ENCODE measurements at regions not wholly inside any gene's neighbourhood (a gene's known extent, or its start where the extent isn't known, plus 50 kb on each side); places are given as distances from the start of the nearest gene placed in this dataset.

GRCh38 chr5:61896811-61897210 lies 409.2 kb upstream of the KIF2A start:
- no peak overlapping the region for H2BK120ac ChIP-seq (replicated peaks; ENCODE audit: low read depth, low read length)
- H3K18ac ChIP-seq (ENCODE audit: extremely low read depth, low read length), result no peak overlapping the region

More at GRCh38 chr5:61896811-61897210, 409.2 kb upstream of the KIF2A start:
- H3K56ac ChIP-seq (replicated peaks; ENCODE audit: insufficient read length, low read depth, low read length), result no peak overlapping the region
- CTCF ChIA-PET (ENCODE audit: partially characterized antibody), result no interaction called here
- H4K5ac ChIP-seq (ENCODE audit: insufficient read length, low read depth, low read length), result no peak overlapping the region
- no peaks in the 10 kb centered on the region for H4K20me1 ChIP-seq (replicated peaks in 1 of 2; ENCODE audit: control insufficient read depth in 1 of 2, insufficient read depth in 2 of 2, low read length in 2 of 2)
- H3K79me1 ChIP-seq (ENCODE audit: low read depth, low read length), result no peaks in the 10 kb centered on the region
- H3K9me3 ChIP-seq (ENCODE audit: insufficient read depth in 2 of 2, low read depth in 1 of 2, low read length in 1 of 2), result 0 out of 4 replicates have a peak, but pooled peaks cover 0 to 5% of the 10 kb centered on the region in 2 experiments
- no peak overlapping the region for H4K91ac ChIP-seq (replicated peaks; ENCODE audit: insufficient read length, low read length)
- no peaks in the 10 kb centered on the region for H3K36me3 ChIP-seq (ENCODE audit: control insufficient read depth in 2 of 4, insufficient read depth in 4 of 4, low read length in 3 of 4)
- no peak overlapping the region for H3K4ac ChIP-seq (replicated peaks; ENCODE audit: insufficient read length, low read depth, low read length)
- no peak overlapping the region for H2BK15ac ChIP-seq (ENCODE audit: low read length)
- H3K4me3 ChIP-seq (ENCODE audit: extremely low read depth in 1 of 4, insufficient read depth in 2 of 4, low read depth in 3 of 4, low read length in 4 of 4), result no peak overlapping the region
- no peak overlapping the region for H2AFZ ChIP-seq (ENCODE audit: low read length)
- H2AK5ac ChIP-seq (ENCODE audit: low read depth, low read length), result no peak overlapping the region
- TF ChIP-seq, protein P1, sequence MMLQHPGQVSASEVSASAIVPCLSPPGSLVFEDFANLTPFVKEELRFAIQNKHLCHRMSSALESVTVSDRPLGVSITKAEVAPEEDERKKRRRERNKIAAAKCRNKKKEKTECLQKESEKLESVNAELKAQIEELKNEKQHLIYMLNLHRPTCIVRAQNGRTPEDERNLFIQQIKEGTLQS (IDR thresholded peaks at IDR 0.05; ENCODE audit: insufficient read depth, low read depth, low read length), result no peak
- TF ChIP-seq MAFK (IDR thresholded peaks at IDR 0.05; ENCODE audit: low read depth, low read length), result no peak
- TF ChIP-seq, protein P2, sequence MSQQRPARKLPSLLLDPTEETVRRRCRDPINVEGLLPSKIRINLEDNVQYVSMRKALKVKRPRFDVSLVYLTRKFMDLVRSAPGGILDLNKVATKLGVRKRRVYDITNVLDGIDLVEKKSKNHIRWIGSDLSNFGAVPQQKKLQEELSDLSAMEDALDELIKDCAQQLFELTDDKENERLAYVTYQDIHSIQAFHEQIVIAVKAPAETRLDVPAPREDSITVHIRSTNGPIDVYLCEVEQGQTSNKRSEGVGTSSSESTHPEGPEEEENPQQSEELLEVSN (IDR thresholded peaks at IDR 0.05), result no peak
- TF ChIP-seq RBBP5 (IDR thresholded peaks at IDR 0.05; ENCODE audit: borderline replicate concordance, low read depth, low read length), result no peak
- no peak for TF ChIP-seq TEAD4 (IDR thresholded peaks at IDR 0.05; ENCODE audit: low read depth, low read length)
- no peak for TF ChIP-seq CREB1 (IDR thresholded peaks at IDR 0.05)
- no peak for TF ChIP-seq RAD21 (IDR thresholded peaks at IDR 0.05 in 1 of 2, conservative IDR thresholded peaks at IDR 0.05 in 1 of 2; ENCODE audit: low read depth in 2 of 2, low read length in 2 of 2)
- TF ChIP-seq RFX5 (IDR thresholded peaks at IDR 0.05; ENCODE audit: borderline replicate concordance, low read depth, low read length), result no peak
- no peak for TF ChIP-seq JUN (IDR thresholded peaks at IDR 0.05; ENCODE audit: low read depth, low read length)
- no peak for TF ChIP-seq SP4 (IDR thresholded peaks at IDR 0.05; ENCODE audit: low read length)
- no peak for TF ChIP-seq NANOG (IDR thresholded peaks at IDR 0.05; ENCODE audit: insufficient read depth, low read depth, low read length, poor library complexity, severe bottlenecking)
- TF ChIP-seq CBX5 (IDR thresholded peaks at IDR 0.05; ENCODE audit: low read depth, low read length), result no peak
- TF ChIP-seq SIX5 (IDR thresholded peaks at IDR 0.05; ENCODE audit: low read depth, low read length), result no peak
- no peaks in the 10 kb centered on the region; the same call in 1 of the 2 replicates for H3K23me2 ChIP-seq (ENCODE audit: low read depth, low read length)
- FAIRE-seq (no peak), DNase-seq (ENCODE audit: low read depth in 1 of 2, low spot score in 2 of 2) (no peak)
- no peak overlapping the region for H2BK5ac ChIP-seq (ENCODE audit: low read depth, low read length)
- H3K23ac ChIP-seq (ENCODE audit: insufficient read length), result no peak overlapping the region
- H2BK12ac ChIP-seq (ENCODE audit: low read depth, low read length), result no peak overlapping the region
- no peaks in the 10 kb centered on the region for H3K27me3 ChIP-seq (replicated peaks in 1 of 4; ENCODE audit: control insufficient read depth in 3 of 4, extremely low read depth in 1 of 4, insufficient read depth in 3 of 4, low read length in 3 of 4)
- no peaks in the 10 kb centered on the region for H3K79me2 ChIP-seq (ENCODE audit: control insufficient read depth in 1 of 2, insufficient read depth in 2 of 2, low read length in 2 of 2)
- no peak overlapping the region for H3K4me2 ChIP-seq (ENCODE audit: insufficient read depth in 1 of 2, low read depth in 2 of 2, low read length in 2 of 2)
- H3K9ac ChIP-seq (replicated peaks in 1 of 4; ENCODE audit: extremely low read depth in 1 of 4, low read depth in 3 of 4, low read length in 3 of 4), result no peak overlapping the region
- H3K4me1 ChIP-seq (replicated peaks in 1 of 4; ENCODE audit: control insufficient read depth in 3 of 4, insufficient read depth in 4 of 4, low read length in 3 of 4), result no peaks in the 10 kb centered on the region
- no peak overlapping the region for H3K27ac ChIP-seq (ENCODE audit: low read depth, low read length)
- POLR2A ChIA-PET (ENCODE audit: partially characterized antibody), result no interaction called here
- WGBS, 2 experiments (ENCODE audit: extremely low coverage in 1 of 2, insufficient coverage in 1 of 2, insufficient read length in 1 of 2, insufficient replicate concordance in 2 of 2, low coverage in 1 of 2, low lambda C conversion rate in 2 of 2, missing lambda C conversion rate in 1 of 2), result 84% methylated on average over 4 of the region's 4 CpGs; no CpG with 5 or more reads in 1 of the 2 experiments
- H2BK20ac ChIP-seq (ENCODE audit: low read length), result no peak overlapping the region
- H3K14ac ChIP-seq (ENCODE audit: insufficient read length), result no peak overlapping the region
- H4K8ac ChIP-seq (ENCODE audit: extremely low read depth, insufficient read depth, low read length), result no peak overlapping the region
